ENCODE measurements at regions not wholly inside any gene's neighbourhood (a gene's known extent, or its start where the extent isn't known, plus 50 kb on each side); places are given as distances from the start of the nearest gene placed in this dataset.

DNA sequence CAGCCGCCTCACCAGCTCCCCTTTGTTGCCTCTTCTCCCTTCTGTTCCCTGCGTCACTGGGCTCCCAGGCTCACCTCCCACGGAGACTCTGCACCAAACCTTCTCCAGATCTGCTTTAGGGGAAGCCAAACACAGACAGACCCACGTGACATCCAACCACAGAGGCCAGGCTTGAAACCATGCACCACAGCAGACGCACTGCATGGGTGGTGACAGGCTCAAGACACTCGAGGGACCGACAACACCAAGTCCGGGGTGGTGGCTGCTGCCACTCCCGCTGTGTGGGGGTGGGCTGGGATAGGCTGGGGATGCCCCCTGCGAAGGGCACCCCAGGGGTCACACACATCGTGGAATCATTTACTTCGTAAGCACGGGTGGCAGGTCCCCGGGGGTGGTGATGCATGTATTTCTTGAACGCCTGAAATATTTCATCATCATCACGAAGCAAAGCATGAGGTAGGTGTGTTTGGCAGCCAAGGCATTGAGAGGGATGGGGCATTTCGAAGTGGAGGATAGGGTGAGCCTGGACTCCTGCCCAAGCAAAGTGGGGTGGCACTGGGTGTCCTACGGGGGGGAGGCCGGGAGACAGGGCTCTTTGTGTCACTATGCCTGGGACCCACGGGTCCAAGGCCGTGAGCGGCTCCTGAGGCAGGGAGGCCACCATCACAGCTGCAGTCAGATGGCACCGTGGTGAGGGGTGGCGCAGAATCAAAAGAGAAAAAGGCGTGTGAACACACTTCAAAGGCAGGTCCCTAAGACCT lies 66.8 kb upstream of the RFLNA start:
- no peak for DNase-seq

- no peak for DNase-seq
Measured at GRCh38 chr12:124229520-124229919, 65.4 kb upstream of the RFLNA start.

GRCh38 chr12:124230117-124230757 lies 64.7 kb upstream of the RFLNA start:
- no peak for DNase-seq

DNA sequence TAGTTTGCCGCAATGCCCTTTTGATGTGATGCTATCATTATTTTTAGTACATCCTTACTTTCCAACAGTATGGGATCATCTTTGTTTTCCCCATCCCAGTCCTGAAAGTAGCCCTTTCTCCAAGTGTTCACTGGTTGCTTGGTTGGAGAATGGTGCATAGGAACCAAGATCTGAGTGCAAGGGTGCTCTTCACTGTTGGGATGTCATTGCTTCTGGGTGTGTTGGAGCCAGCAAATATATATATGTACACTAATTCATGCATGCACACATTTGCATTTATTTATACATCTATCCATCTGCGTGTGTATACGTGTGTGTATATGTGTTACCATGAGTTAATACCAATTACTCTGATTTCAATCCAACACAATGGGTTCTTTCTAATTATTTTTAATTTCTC lies 64.1 kb upstream of the RFLNA start:
- no peak for DNase-seq

DNA sequence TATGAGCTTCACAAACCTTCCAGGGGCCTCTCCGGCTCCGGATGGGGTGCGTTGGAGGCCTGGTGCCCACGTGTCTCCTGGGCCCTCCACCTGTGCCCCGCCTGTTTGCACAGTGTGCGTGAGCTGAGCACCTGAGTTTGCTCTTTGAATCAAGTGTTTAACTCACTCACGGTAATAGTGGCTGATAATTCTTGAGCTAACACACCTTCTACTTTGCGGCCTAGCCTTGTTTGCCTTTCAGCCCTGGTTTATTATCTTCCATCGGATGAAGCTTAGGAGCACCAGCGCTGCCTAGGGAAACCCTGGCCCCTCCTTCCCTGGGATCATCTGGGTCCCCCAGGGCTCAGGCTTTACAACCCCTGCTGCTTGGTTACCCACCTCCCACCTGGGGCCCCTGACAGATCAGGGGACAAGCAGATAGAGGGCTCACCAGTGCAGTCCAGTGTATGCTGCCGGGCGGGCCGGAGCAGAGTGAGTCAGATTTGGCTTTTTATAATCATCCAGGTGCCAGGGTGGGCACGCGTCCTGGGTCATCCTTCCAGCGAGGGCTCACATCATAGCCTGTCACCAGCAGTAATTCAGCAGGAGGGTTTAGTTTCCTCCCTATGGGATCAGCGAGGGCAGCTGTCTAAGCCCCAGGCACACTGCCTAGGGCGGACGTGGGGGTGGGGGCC lies 62.8 kb upstream of the RFLNA start:
- peak; percentile 22 for DNase-seq

- no peak for DNase-seq
Measured at GRCh38 chr12:124232654-124232987, 62.3 kb upstream of the RFLNA start.

GRCh38 chr12:124233041-124233796 lies 61.7 kb upstream of the RFLNA start:
- no peak for DNase-seq

DNA sequence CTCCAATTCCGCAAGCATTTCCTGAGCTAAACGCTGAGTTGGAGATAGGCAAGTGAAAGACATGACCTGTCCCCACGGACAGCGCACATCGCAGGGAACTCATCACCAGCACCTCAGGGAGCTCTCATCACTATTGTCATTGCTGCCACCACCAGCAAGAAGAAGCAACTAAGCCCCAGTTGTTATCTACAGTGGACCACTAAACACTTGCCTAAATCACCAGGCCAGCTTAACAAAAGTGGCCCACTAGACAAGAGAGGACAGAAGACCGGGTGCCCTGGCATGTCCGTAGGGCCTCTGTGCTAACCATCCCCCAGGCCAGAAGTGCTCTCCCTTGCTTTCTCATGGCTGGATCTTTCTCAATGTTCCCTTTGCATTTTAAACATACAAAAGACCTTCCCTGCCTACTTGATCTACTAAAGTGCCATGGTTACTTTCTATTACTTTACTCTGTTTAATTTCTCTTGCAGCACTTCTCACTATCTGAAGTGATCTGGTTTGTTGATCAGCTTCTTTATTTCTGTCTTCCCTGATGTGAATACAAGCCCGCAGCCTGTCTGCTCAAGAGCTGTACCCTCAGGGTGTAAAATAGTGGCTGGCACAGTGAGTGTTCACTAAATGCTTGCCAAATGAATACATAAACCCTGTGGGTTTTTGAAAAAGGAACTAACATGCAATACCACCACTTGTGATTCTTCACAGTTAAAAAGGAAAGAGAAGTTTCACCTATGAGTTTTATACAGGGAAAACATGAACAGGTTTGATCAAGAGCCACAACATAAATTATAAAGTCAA lies 60.9 kb upstream of the RFLNA start:
- no peak for DNase-seq

GRCh38 chr12:124236625-124237031 lies 58.3 kb upstream of the RFLNA start:
- no peak for DNase-seq

- no peak for DNase-seq
Measured at GRCh38 chr12:124238886-124239285, 56.0 kb upstream of the RFLNA start.

DNA sequence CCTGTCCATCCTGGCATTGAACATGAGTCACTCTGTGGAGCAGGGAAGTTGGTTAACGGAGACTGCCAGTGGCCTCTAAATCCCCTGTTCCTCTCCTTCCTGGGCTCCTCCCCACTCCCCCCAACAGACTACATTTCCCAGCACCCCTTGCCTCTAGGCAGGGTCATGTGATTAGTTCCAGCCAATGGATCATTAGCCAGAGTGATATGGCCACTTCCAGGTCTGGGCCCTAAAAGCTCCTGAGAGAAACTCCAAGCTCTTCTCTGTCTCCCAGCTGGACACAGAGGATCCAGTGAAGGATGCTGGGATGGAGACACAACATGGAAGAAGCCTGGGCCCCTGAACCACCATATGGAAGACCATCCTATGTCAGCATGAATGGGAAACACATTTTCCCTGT lies 54.4 kb upstream of the RFLNA start:
- DNase-seq: peak; percentile 54

DNA sequence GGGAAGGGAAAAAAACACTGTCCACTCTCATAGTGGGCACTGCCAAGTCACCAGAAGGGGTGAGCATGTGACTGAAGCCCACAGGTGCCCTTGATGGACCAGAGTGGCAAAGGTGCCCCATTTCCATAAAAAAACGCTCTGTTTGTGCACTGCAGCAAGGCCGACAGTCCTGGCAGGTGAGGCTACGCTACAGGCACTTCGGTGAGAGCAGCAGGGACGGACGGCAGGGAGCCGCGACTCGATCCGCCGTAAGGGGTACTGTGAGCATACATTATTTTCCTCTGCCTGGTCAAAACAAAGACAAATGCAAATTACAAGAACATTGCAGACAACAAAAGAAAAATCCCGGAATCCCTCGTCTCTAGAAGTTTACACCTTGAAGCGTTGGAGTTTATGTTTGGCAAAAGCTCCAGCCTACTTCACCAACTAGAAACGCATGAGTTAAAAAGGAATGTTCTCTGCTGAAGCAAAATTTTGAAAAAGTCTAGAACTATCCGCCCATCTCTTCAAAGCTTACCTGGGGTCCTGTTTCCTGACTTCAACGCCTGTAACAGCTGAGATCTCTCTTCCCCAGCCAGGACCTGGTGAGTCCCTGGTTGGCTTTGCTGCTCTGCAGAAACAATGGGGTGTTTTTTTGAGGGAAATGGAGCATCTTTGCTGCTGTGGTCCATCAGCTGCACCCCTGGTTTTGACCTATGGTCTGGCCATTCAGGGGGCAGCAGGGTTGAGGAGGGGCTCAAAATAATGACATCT lies 52.9 kb upstream of the RFLNA start:
- no peak for DNase-seq

DNA sequence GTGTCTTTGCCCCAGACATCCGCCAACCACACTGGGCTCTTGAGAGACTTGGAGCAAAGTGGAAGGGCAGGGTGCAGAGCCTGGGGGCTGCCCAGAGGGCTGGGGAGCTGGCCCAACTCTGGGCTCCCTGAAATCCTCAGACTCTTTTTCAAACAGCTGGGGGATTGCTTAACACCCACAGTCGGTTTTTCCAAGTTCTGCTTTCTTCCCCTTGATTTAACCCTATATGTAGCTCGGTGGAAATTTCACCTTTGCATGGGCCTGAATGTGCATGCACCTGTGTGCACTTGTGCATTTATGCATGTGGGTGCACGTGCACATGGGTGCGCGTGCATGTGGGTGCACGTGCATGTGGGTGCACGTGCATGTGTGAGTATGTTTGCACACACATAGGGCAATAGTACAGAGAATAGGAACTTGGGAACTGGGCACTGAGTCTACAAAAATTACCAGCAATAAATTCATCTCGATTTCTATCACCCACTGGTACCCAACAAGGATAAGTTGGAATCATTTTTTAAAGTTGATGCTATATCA lies 52.3 kb upstream of the RFLNA start:
- no peak for DNase-seq

- DNase-seq: no peak
Measured at GRCh38 chr12:124243936-124244335, 51.0 kb upstream of the RFLNA start.

Data from NCI-H2171 treated with DMSO at 0.1 percent for 48 hours (cell line).